H1 (cell line): ENCODE measurements at regions not wholly inside any gene's neighbourhood (a gene's known extent, or its start where the extent isn't known, plus 50 kb on each side); places are given as distances from the start of the nearest gene placed in this dataset.

Experiments
- CTCF ChIA-PET: fragments of 300-600 bp; sonication (Branson Sonifier 250); formaldehyde crosslinking; loops from one replicate; lab custom pipeline; 2021; ENCODE audit not compliant: partially characterized antibody; lab: Charles Lee
- POLR2A ChIA-PET: fragments of 300-600 bp; sonication (Branson Sonifier 250); formaldehyde crosslinking; loops from one replicate; lab custom pipeline; 2021; ENCODE audit warnings: inconsistent platforms; ENCODE audit not compliant: partially characterized antibody; lab: Charles Lee
- DNase-seq, 2 experiments: peaks; one replicate each; pipeline versions ENCODE4 v3.0.0 to v3.0.0-alpha.2; 2010 to 2022; ENCODE audit warnings: low spot score in 2 of 2, low read depth in 1 of 2, mixed read lengths in 1 of 2
- FAIRE-seq: peaks from 2 replicates; lab custom pipeline; 2011; peaks lifted over from hg19 to GRCh38; lab: Jason Lieb, UNC
- H2AFZ ChIP-seq: 2 replicates; pipeline ENCODE4 v1.8.1; 2012; ENCODE audit warnings: low read length, inconsistent platforms
- H2AK5ac ChIP-seq: 2 replicates; pipeline ENCODE4 v1.6.1; 2013; ENCODE audit warnings: low read depth, low read length
- H2BK120ac ChIP-seq: replicated peaks from 2 replicates; pipeline ENCODE3; 2013; ENCODE audit warnings: low read depth, low read length, inconsistent platforms
- H2BK12ac ChIP-seq: 2 replicates; pipeline ENCODE4 v1.6.1; 2013; ENCODE audit warnings: low read depth, low read length
- H2BK15ac ChIP-seq: 2 replicates; pipeline ENCODE4 v1.6.1; 2013; ENCODE audit warnings: low read length
- H2BK20ac ChIP-seq: 2 replicates; pipeline ENCODE4 v1.6.1; 2013; ENCODE audit warnings: low read length
- H2BK5ac ChIP-seq: 2 replicates; pipeline ENCODE4 v1.6.1; 2013; ENCODE audit warnings: low read depth, low read length
- H3K14ac ChIP-seq: 2 replicates; pipeline ENCODE4 v1.6.1; 2013; ENCODE audit warnings: inconsistent platforms; ENCODE audit not compliant: insufficient read length
- H3K18ac ChIP-seq: 2 replicates; pipeline ENCODE4 v1.6.1; 2013; ENCODE audit warnings: low read length; ENCODE audit errors: extremely low read depth
- H3K23ac ChIP-seq: 2 replicates; pipeline ENCODE4 v1.6.1; 2013; ENCODE audit warnings: inconsistent platforms; ENCODE audit not compliant: insufficient read length
- H3K23me2 ChIP-seq: 2 replicates; pipeline ENCODE4 v1.6.1; 2013; ENCODE audit warnings: low read depth, low read length
- H3K27ac ChIP-seq: 2 replicates; pipeline ENCODE4 v1.6.1; 2011; ENCODE audit warnings: low read depth, low read length, inconsistent platforms
- H3K27me3 ChIP-seq, 4 experiments: replicated peaks in 1 of 4; 1 replicate in 1 of 4; 2 replicates in 3 of 4; pipeline versions ENCODE4 v1.6.1 to v1.8.1; 2011 to 2013; ENCODE audit warnings: low read length in 3 of 4, mild to moderate bottlenecking in 3 of 4, inconsistent platforms in 2 of 4, mixed read lengths in 2 of 4, moderate library complexity in 1 of 4; ENCODE audit not compliant: control insufficient read depth in 3 of 4, insufficient read depth in 3 of 4; ENCODE audit errors: extremely low read depth in 1 of 4
- H3K36me3 ChIP-seq, 4 experiments: 2 replicates each; pipeline versions ENCODE4 v1.6.1 to v1.8.1; 2011 to 2013; ENCODE audit warnings: mild to moderate bottlenecking in 4 of 4, low read length in 3 of 4, moderate library complexity in 2 of 4, control low read depth in 1 of 4, inconsistent platforms in 1 of 4; ENCODE audit not compliant: insufficient read depth in 4 of 4, control insufficient read depth in 2 of 4
- H3K4ac ChIP-seq: replicated peaks from 2 replicates; pipeline ENCODE3; 2013; ENCODE audit warnings: low read length, low read depth, mixed read lengths, inconsistent platforms; ENCODE audit not compliant: insufficient read length
- H3K4me1 ChIP-seq, 4 experiments: replicated peaks in 1 of 4; 1 replicate in 1 of 4; 2 replicates in 3 of 4; pipeline versions ENCODE4 v1.6.1 to v1.8.1; 2011 to 2013; ENCODE audit warnings: low read length in 3 of 4, inconsistent platforms in 2 of 4, mixed read lengths in 1 of 4; ENCODE audit not compliant: insufficient read depth in 4 of 4, control insufficient read depth in 3 of 4
- H3K4me2 ChIP-seq, 2 experiments: 2 replicates each; pipeline versions ENCODE4 v1.6.1 to v1.8.1; 2011 to 2013; ENCODE audit warnings: low read depth in 2 of 2, low read length in 2 of 2, control low read depth in 1 of 2, inconsistent platforms in 1 of 2, mild to moderate bottlenecking in 1 of 2; ENCODE audit not compliant: insufficient read depth in 1 of 2
- H3K4me3 ChIP-seq, 4 experiments: fragments of 200-600, 300-600 bp in 1 of 4; sonication (generic), shearing (Covaris generic), sonication (Bioruptor Twin) in 1 of 4; 2 replicates each; pipeline versions ENCODE4 v1.5.1 to v1.8.1; 2011 to 2016; ENCODE audit warnings: low read length in 4 of 4, low read depth in 3 of 4, control low read depth in 2 of 4, inconsistent platforms in 2 of 4, mild to moderate bottlenecking in 2 of 4, mixed read lengths in 1 of 4, moderate library complexity in 1 of 4; ENCODE audit not compliant: insufficient read depth in 2 of 4; ENCODE audit errors: extremely low read depth in 1 of 4
- H3K56ac ChIP-seq: replicated peaks from 2 replicates; pipeline ENCODE3; 2013; ENCODE audit warnings: low read depth, mild to moderate bottlenecking, mixed read lengths, low read length, inconsistent platforms; ENCODE audit not compliant: insufficient read length
- H3K79me1 ChIP-seq: 2 replicates; pipeline ENCODE4 v1.6.1; 2013; ENCODE audit warnings: low read depth, low read length, control low read depth
- H3K79me2 ChIP-seq, 2 experiments: 2 replicates each; pipeline versions ENCODE4 v1.6.1 to v1.8.1; 2012 to 2013; ENCODE audit warnings: low read length in 2 of 2, mild to moderate bottlenecking in 2 of 2, inconsistent platforms in 1 of 2; ENCODE audit not compliant: insufficient read depth in 2 of 2, control insufficient read depth in 1 of 2
- H3K9ac ChIP-seq, 4 experiments: replicated peaks in 1 of 4; 1 replicate in 1 of 4; 2 replicates in 3 of 4; pipeline versions ENCODE4 v1.6.1 to v1.8.1; 2011 to 2013; ENCODE audit warnings: low read depth in 3 of 4, low read length in 3 of 4, control low read depth in 2 of 4, mild to moderate bottlenecking in 2 of 4, moderate library complexity in 2 of 4, inconsistent platforms in 1 of 4; ENCODE audit errors: extremely low read depth in 1 of 4
- H3K9me3 ChIP-seq, 2 experiments: 2 replicates each; pipeline versions ENCODE4 v1.6.1 to v1.8.1; 2012 to 2013; ENCODE audit warnings: mild to moderate bottlenecking in 2 of 2, moderate library complexity in 2 of 2, control low read depth in 1 of 2, inconsistent platforms in 1 of 2, low read depth in 1 of 2, low read length in 1 of 2, mixed read lengths in 1 of 2; ENCODE audit not compliant: insufficient read depth in 2 of 2
- H4K20me1 ChIP-seq, 2 experiments: replicated peaks in 1 of 2; 2 replicates each; pipeline versions ENCODE3 to v1.8.1; 2011 to 2013; ENCODE audit warnings: inconsistent platforms in 2 of 2, low read length in 2 of 2, mild to moderate bottlenecking in 1 of 2; ENCODE audit not compliant: insufficient read depth in 2 of 2, control insufficient read depth in 1 of 2
- H4K5ac ChIP-seq: 2 replicates; pipeline ENCODE4 v1.6.1; 2013; ENCODE audit warnings: low read length, low read depth, mixed read lengths, inconsistent platforms; ENCODE audit not compliant: insufficient read length
- H4K8ac ChIP-seq: 2 replicates; pipeline ENCODE4 v1.8.0; 2013; ENCODE audit warnings: mild to moderate bottlenecking, moderate library complexity, low read length, inconsistent platforms; ENCODE audit not compliant: insufficient read depth; ENCODE audit errors: extremely low read depth
- H4K91ac ChIP-seq: replicated peaks from 2 replicates; pipeline ENCODE3; 2013; ENCODE audit warnings: low read length, mixed read lengths, inconsistent platforms; ENCODE audit not compliant: insufficient read length
- BRCA1 ChIP-seq: IDR thresholded peaks from 2 replicates; pipeline ENCODE4 v1.6.1; 2012; ENCODE audit warnings: low read depth, low read length, improper control_type of control experiment
- CBX8 ChIP-seq: fragments of 300-800, 300-1000 bp; sonication (generic); IDR thresholded peaks from 2 replicates; pipeline ENCODE4 v1.7.1; 2016; ENCODE audit warnings: low read depth, low read length, borderline replicate concordance
- CHD2 ChIP-seq: IDR thresholded peaks from 2 replicates; pipeline ENCODE4 v1.6.1; 2012; ENCODE audit warnings: low read length, improper control_type of control experiment
- EP300 ChIP-seq, 2 experiments: IDR thresholded peaks; 1 replicate in 1 of 2; 2 replicates in 1 of 2; pipeline ENCODE4 v1.6.1; 2011 to 2012; ENCODE audit warnings: low read depth in 2 of 2, low read length in 2 of 2, mild to moderate bottlenecking in 2 of 2, borderline replicate concordance in 1 of 2, inconsistent platforms in 1 of 2, moderate library complexity in 1 of 2
- GABPA ChIP-seq: IDR thresholded peaks from 2 replicates; pipeline ENCODE4 v1.6.1; 2011; ENCODE audit warnings: mild to moderate bottlenecking, low read length, moderate library complexity, borderline replicate concordance; ENCODE audit not compliant: insufficient read depth
- JUND ChIP-seq: IDR thresholded peaks from 2 replicates; pipeline ENCODE4 v1.6.1; 2011; ENCODE audit warnings: mild to moderate bottlenecking, improper control_type of control experiment, low read length
- NANOG ChIP-seq: IDR thresholded peaks from 2 replicates; pipeline ENCODE4 v1.6.1; 2011; ENCODE audit warnings: low read length, low read depth, mild to moderate bottlenecking, inconsistent platforms; ENCODE audit not compliant: insufficient read depth, poor library complexity, severe bottlenecking
- PHF8 ChIP-seq: fragments of 200-600 bp; sonication (generic); conservative IDR thresholded peaks from 2 replicates; pipeline ENCODE4 v1.7.1; 2012; ENCODE audit warnings: low read depth, mild to moderate bottlenecking, inconsistent platforms, low read length, moderate library complexity
- RFX5 ChIP-seq: IDR thresholded peaks from 2 replicates; pipeline ENCODE4 v1.6.1; 2011; ENCODE audit warnings: low read depth, low read length, improper control_type of control experiment, borderline replicate concordance
- SIX5 ChIP-seq: IDR thresholded peaks from 2 replicates; pipeline ENCODE4 v1.6.1; 2011; ENCODE audit warnings: mild to moderate bottlenecking, low read depth, low read length
- SP2 ChIP-seq: IDR thresholded peaks from 2 replicates; pipeline ENCODE4 v1.6.1; 2012; ENCODE audit warnings: mild to moderate bottlenecking, low read length, inconsistent platforms
- SUZ12 ChIP-seq: fragments of 200-600 bp; sonication (generic); IDR thresholded peaks from 2 replicates; pipeline ENCODE4 v1.6.1; 2012; ENCODE audit warnings: mild to moderate bottlenecking, inconsistent platforms, low read length, moderate library complexity, mixed read lengths
- TBP ChIP-seq: IDR thresholded peaks from 2 replicates; pipeline ENCODE4 v1.6.1; 2011; ENCODE audit warnings: low read depth, low read length, improper control_type of control experiment
- WGBS, 2 experiments: shearing (Covaris generic) in 1 of 2; methylation state at CpG; one replicate each; pipeline versions ENCODE4 v1.1.6 to v1.1.7; 2013 to 2015; ENCODE audit warnings: low lambda C conversion rate in 2 of 2, mixed read lengths in 2 of 2, inconsistent platforms in 1 of 2, low coverage in 1 of 2, missing lambda C conversion rate in 1 of 2; ENCODE audit not compliant: insufficient replicate concordance in 2 of 2, insufficient coverage in 1 of 2, insufficient read length in 1 of 2; ENCODE audit errors: extremely low coverage in 1 of 2, missing lambda C conversion rate in 1 of 2; 5-methylcytosine and 5-hydroxymethylcytosine counted together

DNA sequence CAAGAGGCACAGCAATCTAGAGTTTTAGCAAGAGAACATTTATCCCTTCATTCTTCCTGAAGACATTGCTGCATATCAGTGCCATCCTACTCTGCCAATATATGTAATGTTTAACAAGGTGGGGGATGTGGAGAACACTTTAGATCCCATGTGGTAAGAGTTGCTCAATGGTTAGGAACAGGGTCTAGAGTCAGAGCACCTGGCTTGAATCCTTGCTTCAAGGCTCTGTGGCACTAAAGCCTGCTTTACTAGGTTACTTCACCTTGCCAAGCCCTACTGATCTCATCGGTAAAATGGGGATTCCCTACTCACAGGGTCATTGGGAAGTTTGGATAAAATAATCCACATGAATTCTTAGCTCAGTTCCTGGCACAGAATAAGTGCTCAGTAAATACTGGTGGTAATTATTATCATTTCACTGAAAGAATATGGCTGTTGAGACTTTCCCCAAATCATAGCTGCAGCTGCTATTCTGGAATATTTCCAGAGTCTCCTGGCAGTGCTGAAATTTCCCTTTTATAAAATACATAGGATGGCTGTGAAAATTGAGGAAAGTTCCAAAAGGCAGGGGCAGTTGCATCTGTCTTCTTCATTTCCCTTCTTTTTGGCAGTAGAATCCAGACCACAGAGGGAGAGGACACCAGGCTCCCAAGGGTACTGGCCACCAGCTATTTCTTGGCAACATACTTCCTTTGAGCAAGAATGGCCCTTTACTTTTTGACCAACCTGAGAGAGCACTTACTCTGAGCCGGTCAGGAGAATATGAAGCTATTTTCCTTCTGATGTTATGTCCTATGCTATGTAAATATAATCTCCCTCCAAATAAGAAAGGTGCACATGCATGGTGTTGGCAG, 142.8 kb downstream of the PALM2AKAP2 start:
- FAIRE-seq (no peak), DNase-seq (no peak)
- no peaks in the 10 kb centered on the region for H3K23me2 ChIP-seq
- no peak overlapping the region for H4K5ac ChIP-seq
- H3K23ac ChIP-seq, result no peak overlapping the region
- no peak overlapping the region for H4K91ac ChIP-seq
- no peak overlapping the region for H3K27ac ChIP-seq
- H2AFZ ChIP-seq, result no peak overlapping the region; the same call in 1 of the 2 replicates
- H2BK5ac ChIP-seq, result no peak overlapping the region
- no peak overlapping the region for H2BK12ac ChIP-seq
- no peak overlapping the region for H3K14ac ChIP-seq
- H3K27me3 ChIP-seq, result no peaks in the 10 kb centered on the region
- H2BK20ac ChIP-seq, result no peak overlapping the region
- H3K79me1 ChIP-seq, result no peaks in the 10 kb centered on the region
- no peak overlapping the region for H2AK5ac ChIP-seq
- H3K4ac ChIP-seq, result no peak overlapping the region
- no peak overlapping the region for H3K4me3 ChIP-seq
- H3K9ac ChIP-seq, result no peak overlapping the region
- ChIA-PET CTCF (interaction anchor here (0.5 to 1.8 kb wide), 10 partner anchors 9 to 311 kb away, joined by 3 to 5 read pairs (median 3); no protein-coding TSS in a partner anchor), POLR2A (interaction anchor here (1.3 kb wide), 1 partner anchor 9 kb away, joined by 3 read pairs; no protein-coding TSS in a partner anchor)
- no peaks in the 10 kb centered on the region for H3K36me3 ChIP-seq
- no peaks in the 10 kb centered on the region for H3K9me3 ChIP-seq
- H4K20me1 ChIP-seq, result no peaks in the 10 kb centered on the region
- no peaks in the 10 kb centered on the region for H3K79me2 ChIP-seq
- H3K56ac ChIP-seq, result no peak overlapping the region
- no peak overlapping the region for H3K4me2 ChIP-seq
- H4K8ac ChIP-seq, result no peak overlapping the region
- WGBS, 2 experiments, result 97% methylated on average over 2 of the region's 2 CpGs; no CpG with 5 or more reads in 1 of the 2 experiments
- H2BK15ac ChIP-seq, result no peak overlapping the region
- peaks cover 0 to 2% (median 0%) of the 10 kb centered on the region in 4 experiments; a peak in 1 of 7 replicates for H3K4me1 ChIP-seq
- no peak overlapping the region for H2BK120ac ChIP-seq
- no peak overlapping the region for H3K18ac ChIP-seq
- no peak for TF ChIP-seq BRCA1
- TF ChIP-seq PHF8, result no peak
- no peak for TF ChIP-seq RFX5
- no peak for TF ChIP-seq CBX8
- no peak for TF ChIP-seq JUND
- TF ChIP-seq NANOG, result no peak
- no peak for TF ChIP-seq TBP
- no peak for TF ChIP-seq SP2
- TF ChIP-seq GABPA, result no peak
- no peak for TF ChIP-seq SUZ12
- no peak for TF ChIP-seq EP300 (IDR thresholded peaks at IDR 0.05; ENCODE audit: borderline replicate concordance in 1 of 2, low read depth in 2 of 2, low read length in 2 of 2)
- TF ChIP-seq CHD2, result no peak
- no peak for TF ChIP-seq SIX5
